ENCODE measurements at regions not wholly inside any gene's neighbourhood (a gene's known extent, or its start where the extent isn't known, plus 50 kb on each side); places are given as distances from the start of the nearest gene placed in this dataset.

DNA sequence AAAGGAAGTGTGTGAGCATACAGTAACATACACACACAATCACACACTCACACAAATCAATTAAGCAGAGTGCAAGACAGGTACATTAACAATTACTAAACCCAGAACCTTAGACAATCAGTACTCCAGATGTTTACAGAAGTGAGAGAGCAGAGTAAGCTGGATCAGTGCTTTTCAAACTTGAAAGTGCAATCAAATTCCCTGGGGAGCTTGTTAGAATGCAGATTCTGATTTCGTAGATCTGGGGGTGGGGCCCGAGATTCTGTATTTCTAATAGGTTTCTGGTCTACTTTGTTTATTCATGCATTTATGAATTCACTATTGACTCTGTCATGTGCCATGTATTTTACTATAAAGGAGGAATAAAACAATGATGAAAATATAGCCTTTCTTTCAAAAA is 179.6 kb upstream of the PHYHIPL start:
- DNase-seq (ENCODE audit: low read depth, low spot score), result no peak

DNA sequence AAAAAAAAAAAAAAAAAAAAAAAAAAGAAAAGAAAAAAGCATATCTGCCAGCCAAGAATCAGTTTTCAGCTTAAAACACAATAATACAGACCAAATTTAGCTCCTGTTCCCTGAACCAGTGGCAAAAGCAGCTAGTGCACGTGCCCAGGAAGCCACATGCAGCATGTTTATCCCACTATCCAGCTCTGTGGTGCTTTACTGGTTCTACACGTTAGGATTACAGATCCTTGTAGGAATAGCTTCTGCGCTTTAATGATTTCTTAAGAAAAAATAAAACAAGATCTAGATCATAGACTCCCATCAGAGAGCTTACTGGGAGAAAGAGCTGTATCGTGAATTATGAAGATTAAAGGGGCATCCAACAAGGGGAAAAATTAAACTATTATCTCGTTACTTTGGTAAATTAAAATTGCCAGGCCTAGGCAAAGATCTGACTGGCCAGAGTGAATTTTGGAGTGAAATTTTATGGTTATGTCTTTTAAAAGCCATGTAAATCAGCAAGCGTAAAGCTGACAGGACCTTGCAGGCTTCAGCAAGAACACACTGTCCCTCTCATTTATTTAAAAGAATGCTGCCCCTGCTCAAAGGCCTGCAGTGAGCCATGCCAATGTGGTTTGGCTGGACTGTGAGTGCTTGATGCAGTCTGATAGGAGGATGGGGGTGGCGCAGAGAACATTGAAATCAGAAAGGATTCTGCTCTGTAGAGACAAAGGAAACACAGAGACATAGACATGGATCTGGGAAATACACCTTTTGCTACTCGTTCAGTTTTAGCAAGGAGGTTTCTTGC is 177.3 kb upstream of the PHYHIPL start:
- no peak for DNase-seq (ENCODE audit: low read depth, low spot score)

DNA sequence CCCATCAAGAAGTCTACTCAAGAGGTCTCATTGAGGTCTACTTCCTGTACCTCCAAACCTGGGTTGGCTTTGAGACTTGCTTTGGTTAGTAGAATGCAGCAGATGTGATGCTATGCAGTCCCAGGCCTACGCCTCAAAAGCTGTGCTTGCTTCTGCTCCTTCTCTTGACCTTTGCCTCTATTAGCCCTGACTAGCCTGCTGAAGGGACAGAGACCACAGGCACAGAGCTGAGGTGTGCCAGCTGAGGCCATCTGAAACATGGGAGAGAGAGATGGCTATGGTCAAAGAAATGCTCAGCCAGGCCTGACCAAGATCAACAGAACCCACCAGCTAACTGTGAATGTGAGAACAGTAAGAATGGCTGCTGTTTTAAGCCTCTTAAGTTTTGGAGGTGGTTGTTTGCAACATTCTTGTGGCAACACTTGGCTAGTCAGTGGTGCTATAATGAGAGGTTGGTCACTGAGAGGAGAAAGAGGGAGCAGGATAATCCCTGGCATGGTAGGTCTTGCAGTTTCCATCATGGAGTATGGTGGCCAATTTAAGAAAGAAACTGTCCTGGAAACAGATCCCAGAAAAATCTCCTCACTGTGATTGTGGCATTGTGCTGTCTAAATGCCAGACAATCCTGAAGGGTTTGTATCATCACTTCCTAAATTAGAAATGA is 176.1 kb upstream of the PHYHIPL start:
- no peak for DNase-seq (ENCODE audit: low read depth, low spot score)

- no peak for DNase-seq (ENCODE audit: low read depth, low spot score)
These were observed 174.4 kb upstream of the PHYHIPL start for GRCh38 chr10:59002011-59002410.

DNA sequence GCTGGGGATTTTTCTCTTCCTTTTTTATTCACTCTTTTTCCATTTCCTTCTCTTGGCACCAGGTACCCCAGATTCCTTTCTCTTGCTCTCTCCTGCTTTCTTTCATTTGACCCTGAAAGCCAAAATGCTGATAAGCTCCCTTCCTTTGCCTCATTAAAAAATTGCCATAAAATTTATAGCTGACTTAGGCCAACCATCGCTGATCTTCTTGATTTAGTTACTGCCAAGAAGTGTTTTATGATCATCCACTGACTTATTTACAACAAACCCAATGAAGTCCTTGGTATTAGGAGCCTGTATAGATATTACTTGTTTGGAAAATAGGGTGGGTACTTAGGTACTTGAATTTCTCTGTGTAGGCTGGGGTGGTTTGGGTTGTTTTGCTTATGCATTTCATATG is 173.2 kb upstream of the PHYHIPL start:
- DNase-seq (ENCODE audit: low read depth, low spot score), result no peak

DNA sequence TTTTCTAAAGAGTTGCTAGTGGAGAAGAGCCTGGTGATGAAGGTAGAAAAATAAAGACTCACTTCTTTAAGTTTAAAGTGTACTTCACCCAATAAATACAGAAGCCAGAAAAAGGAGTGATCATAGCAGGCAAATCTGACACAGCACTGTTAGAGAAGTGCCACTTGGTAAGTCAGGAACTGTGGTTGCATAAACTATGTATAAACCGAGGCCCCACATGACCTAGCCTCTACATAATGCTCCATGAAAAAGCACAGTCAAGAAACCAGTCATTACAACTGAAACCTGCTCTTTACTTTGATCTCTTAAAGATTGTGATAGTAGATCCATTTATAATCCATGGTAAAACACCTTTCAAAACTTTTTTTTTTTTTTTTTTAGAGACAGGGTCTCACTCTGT is 172.1 kb upstream of the PHYHIPL start:
- DNase-seq (ENCODE audit: low read depth, low spot score), result no peak

GRCh38 chr10:59006511-59007306 is 169.7 kb upstream of the PHYHIPL start:
- DNase-seq (ENCODE audit: low read depth, low spot score), result no peak

GRCh38 chr10:59007307-59008025 is 169.0 kb upstream of the PHYHIPL start:
- DNase-seq (ENCODE audit: low read depth, low spot score), result no peak

GRCh38 chr10:59008452-59008851 is 168.0 kb upstream of the PHYHIPL start:
- no peak for DNase-seq (ENCODE audit: low read depth, low spot score)

DNA sequence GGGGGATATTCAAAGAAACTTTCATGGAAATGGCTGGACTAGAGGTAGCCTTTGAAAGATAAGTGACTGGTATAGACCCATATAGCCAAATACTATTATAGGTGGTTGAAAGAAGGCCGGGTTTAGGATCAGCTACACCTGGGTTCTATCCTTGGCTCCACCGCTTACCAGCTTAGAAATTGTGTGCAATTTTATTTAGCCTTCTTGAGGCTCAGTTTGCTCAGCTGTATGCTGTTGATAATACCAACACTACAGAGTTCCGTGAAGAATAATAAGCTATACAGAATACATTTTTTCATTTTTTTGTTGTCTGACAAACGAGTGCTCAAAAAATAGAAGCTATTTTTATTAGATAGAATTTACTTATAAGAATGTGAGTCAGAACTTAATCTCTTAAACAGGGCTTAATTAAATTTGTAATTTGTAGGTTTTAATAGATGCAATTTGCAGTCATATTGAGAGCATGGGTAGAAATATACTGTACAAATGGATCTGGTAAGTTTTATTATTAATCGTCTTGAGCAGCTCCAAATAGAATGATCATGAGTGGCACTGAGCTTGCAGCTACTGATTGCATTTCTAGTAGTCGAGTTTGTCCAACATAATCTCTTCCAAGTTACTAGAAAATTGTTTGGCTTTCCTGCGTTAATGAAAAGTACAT is 164.3 kb upstream of the PHYHIPL start:
- DNase-seq (ENCODE audit: low read depth, low spot score), result no peak

DNA sequence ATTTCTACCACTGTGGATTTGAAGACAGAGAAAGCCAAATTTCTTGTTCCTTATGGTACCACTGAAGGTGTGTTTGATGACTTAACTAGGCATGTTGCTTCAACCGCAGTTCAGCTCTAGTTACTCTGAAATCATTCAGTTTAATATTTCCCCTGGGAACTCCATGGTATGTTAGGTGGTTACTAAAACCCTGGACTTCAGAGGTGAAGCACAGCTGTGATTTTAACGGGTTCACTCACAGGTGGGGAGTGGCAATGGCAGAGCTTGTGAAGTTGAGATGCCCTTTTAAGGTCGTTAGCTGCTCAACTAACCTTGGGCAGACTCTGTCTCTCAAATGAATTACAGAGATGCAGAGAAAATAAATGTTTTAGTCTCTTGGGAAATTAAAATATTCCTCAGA is 163.6 kb upstream of the PHYHIPL start:
- DNase-seq (ENCODE audit: low read depth, low spot score), result no peak

GRCh38 chr10:59016043-59016442 is 160.4 kb upstream of the PHYHIPL start:
- DNase-seq (ENCODE audit: low read depth, low spot score), result no peak

- no peak for DNase-seq (ENCODE audit: low read depth, low spot score)
These were observed 157.5 kb upstream of the PHYHIPL start for GRCh38 chr10:59018977-59019376.

DNA sequence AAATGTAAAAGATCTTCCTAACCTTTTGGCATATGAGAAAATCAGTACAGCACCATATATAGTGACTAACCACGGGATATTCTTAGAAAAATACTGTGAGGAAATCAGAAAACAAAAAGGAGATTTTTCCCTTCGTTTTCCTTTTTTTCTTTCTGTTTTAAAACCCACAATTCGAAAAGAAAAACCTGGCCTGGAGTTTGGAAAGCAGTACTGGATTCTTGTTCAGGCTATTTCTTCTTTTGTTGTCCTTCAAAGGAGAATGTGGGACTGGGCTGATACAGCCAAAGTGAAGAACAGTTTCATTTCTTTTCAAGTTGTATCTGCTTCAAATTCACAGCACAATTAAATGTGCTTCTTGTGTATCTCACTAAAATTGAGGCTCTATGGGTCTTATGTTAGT is 156.8 kb upstream of the PHYHIPL start:
- no peak for DNase-seq (ENCODE audit: low read depth, low spot score)

DNA sequence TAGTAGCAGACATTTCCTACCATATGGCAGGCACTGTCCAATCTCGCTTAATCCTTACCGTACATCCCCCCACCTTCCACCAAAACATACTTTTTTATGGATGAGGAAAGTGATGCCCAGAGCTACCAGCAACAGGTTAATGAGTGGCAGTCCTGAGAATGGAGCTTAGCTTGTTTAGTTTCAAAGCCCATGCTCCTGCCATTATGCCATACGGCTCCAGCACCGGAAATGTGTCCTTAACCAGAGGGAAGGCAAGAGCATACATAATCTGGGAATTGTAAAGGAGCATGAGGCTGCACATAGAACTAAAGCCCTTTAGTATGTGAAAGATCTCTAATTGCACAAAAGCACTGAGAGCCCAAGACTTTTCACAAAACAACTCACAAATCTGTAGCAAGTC is 155.9 kb upstream of the PHYHIPL start:
- no peak for DNase-seq (ENCODE audit: low read depth, low spot score)

- no peak for DNase-seq (ENCODE audit: low read depth, low spot score)
These were observed 150.3 kb upstream of the PHYHIPL start for GRCh38 chr10:59025981-59026765.

- no peak for DNase-seq (ENCODE audit: low read depth, low spot score)
These were observed 148.3 kb upstream of the PHYHIPL start for GRCh38 chr10:59027975-59028655.

DNA sequence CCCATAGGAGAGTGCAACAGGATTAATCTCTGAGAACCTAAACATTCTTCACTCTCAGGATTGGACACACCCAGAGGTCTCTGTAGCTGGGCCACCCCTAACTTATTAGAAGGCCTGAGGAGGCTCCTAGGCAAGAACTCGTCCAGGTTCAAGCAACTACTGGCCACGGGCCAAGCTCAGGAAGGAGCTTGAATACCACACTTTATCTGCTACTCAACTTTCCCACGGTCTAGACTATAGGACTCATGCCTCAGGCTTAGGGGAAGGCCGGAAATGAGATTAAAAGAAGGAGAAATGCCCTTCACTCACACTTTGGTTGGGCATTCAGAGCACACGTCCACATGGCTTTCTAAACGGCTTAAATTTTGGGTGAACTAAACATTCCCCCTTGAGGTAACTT is 142.8 kb upstream of the PHYHIPL start:
- no peak for DNase-seq (ENCODE audit: low read depth, low spot score)

GRCh38 chr10:59036311-59037017 is 140.0 kb upstream of the PHYHIPL start:
- DNase-seq (ENCODE audit: low read depth, low spot score), result no peak
